Glutamatergic neuron (in vitro differentiated cells): ENCODE measurements at regions not wholly inside any gene's neighbourhood (a gene's known extent, or its start where the extent isn't known, plus 50 kb on each side); places are given as distances from the start of the nearest gene placed in this dataset.

Experiments used
- DNase-seq: peaks from one replicate; pipeline ENCODE4 v3.0.0; 2022
- H3K27ac Mint-ChIP-seq: one replicate; pipeline ENCODE4 v1.8.0; 2020; ENCODE audit warnings: mild to moderate bottlenecking, mixed read lengths, inconsistent platforms; ENCODE audit not compliant: unreplicated experiment
- H3K27me3 Mint-ChIP-seq: one replicate; pipeline ENCODE4 v1.8.0; 2020; ENCODE audit warnings: mild to moderate bottlenecking, moderate library complexity, mixed read lengths, inconsistent platforms; ENCODE audit not compliant: unreplicated experiment
- H3K36me3 Mint-ChIP-seq: one replicate; pipeline ENCODE4 v1.8.0; 2020; ENCODE audit warnings: mild to moderate bottlenecking, mixed read lengths, inconsistent platforms; ENCODE audit not compliant: unreplicated experiment
- H3K4me1 Mint-ChIP-seq: one replicate; pipeline ENCODE4 v1.8.0; 2020; ENCODE audit warnings: mild to moderate bottlenecking, low read depth, mixed read lengths, inconsistent platforms; ENCODE audit not compliant: unreplicated experiment
- H3K4me3 Mint-ChIP-seq: one replicate; pipeline ENCODE4 v1.8.0; 2020; ENCODE audit warnings: mild to moderate bottlenecking, mixed read lengths, inconsistent platforms; ENCODE audit not compliant: unreplicated experiment
- H3K9me3 Mint-ChIP-seq: one replicate; pipeline ENCODE4 v1.8.0; 2020; ENCODE audit warnings: mild to moderate bottlenecking, moderate library complexity, mixed read lengths, inconsistent platforms; ENCODE audit not compliant: unreplicated experiment
- CTCF ChIP-seq: fragments of 200-600 bp; sonication (generic); IDR thresholded peaks from one replicate; pipeline ENCODE4 v1.5.0; 2021; ENCODE audit not compliant: partially characterized antibody, unreplicated experiment

- no peaks in the 10 kb centered on the region for H3K36me3 Mint-ChIP-seq
- no peaks in the 10 kb centered on the region for H3K4me1 Mint-ChIP-seq
- no peak overlapping the region for H3K4me3 Mint-ChIP-seq
- no peak for DNase-seq
- H3K9me3 Mint-ChIP-seq = no peaks in the 10 kb centered on the region
- H3K27me3 Mint-ChIP-seq = peaks cover 4% of the 10 kb centered on the region
- no peak for TF ChIP-seq CTCF
- no peak overlapping the region for H3K27ac Mint-ChIP-seq
Observed at GRCh38 chr16:86836503-86837129, 258.3 kb downstream of the FOXL1 start.

- no peak overlapping the region for H3K27ac Mint-ChIP-seq
- no peaks in the 10 kb centered on the region for H3K4me1 Mint-ChIP-seq
- DNase-seq = no peak
- H3K36me3 Mint-ChIP-seq = no peaks in the 10 kb centered on the region
- no peak for TF ChIP-seq CTCF
- H3K27me3 Mint-ChIP-seq = no peaks in the 10 kb centered on the region
- H3K9me3 Mint-ChIP-seq = no peaks in the 10 kb centered on the region
- no peak overlapping the region for H3K4me3 Mint-ChIP-seq
Observed at GRCh38 chr16:86843812-86844211, 265.5 kb downstream of the FOXL1 start.

- Mint-ChIP-seq H3K9me3 (no peaks in the 10 kb centered on the region), H3K4me3 (no peak overlapping the region), H3K4me1 (no peaks in the 10 kb centered on the region), H3K36me3 (no peaks in the 10 kb centered on the region), H3K27me3 (no peaks in the 10 kb centered on the region), H3K27ac (no peak overlapping the region)
- no peak for TF ChIP-seq CTCF
- no peak for DNase-seq
Observed at GRCh38 chr16:86844695-86845094, 266.3 kb downstream of the FOXL1 start.

- Mint-ChIP-seq H3K27ac (no peak overlapping the region), H3K4me1 (no peaks in the 10 kb centered on the region), H3K36me3 (no peaks in the 10 kb centered on the region), H3K27me3 (no peaks in the 10 kb centered on the region), H3K9me3 (no peaks in the 10 kb centered on the region), H3K4me3 (no peak overlapping the region)
- TF ChIP-seq CTCF = no peak
- DNase-seq = no peak
Observed at GRCh38 chr16:86846136-86846535, 267.8 kb downstream of the FOXL1 start.

GRCh38 chr16:86848821-86849220 is 270.5 kb downstream of the FOXL1 start:
- TF ChIP-seq CTCF = no peak
- H3K27me3 Mint-ChIP-seq = no peaks in the 10 kb centered on the region
- no peaks in the 10 kb centered on the region for H3K9me3 Mint-ChIP-seq
- no peaks in the 10 kb centered on the region for H3K4me1 Mint-ChIP-seq
- no peak overlapping the region for H3K4me3 Mint-ChIP-seq
- no peak overlapping the region for H3K27ac Mint-ChIP-seq
- no peaks in the 10 kb centered on the region for H3K36me3 Mint-ChIP-seq
- DNase-seq = no peak
